Stromal cell of bone marrow (primary cell): ENCODE measurements at regions not wholly inside any gene's neighbourhood (a gene's known extent, or its start where the extent isn't known, plus 50 kb on each side); places are given as distances from the start of the nearest gene placed in this dataset.
"Not testable (repeated sequence)": the region's sequence is repeated elsewhere in the genome, so short reads cannot be mapped to it uniquely, and the experiment has no call there.

Experiments used
- DNase-seq: peaks from one replicate; pipeline ENCODE4 v3.0.0-alpha.2; 2012; ENCODE audit warnings: low read depth

GRCh38 chr14:83559721-83560120 lies 1970.2 kb upstream of the FLRT2 start:
- DNase-seq: no peak

- DNase-seq: no peak
Observed at GRCh38 chr14:83561261-83561660, 1968.7 kb upstream of the FLRT2 start.

- no peak for DNase-seq
Observed at GRCh38 chr14:83566567-83566966, 1963.4 kb upstream of the FLRT2 start.

GRCh38 chr14:83568141-83568540 lies 1961.8 kb upstream of the FLRT2 start:
- no peak for DNase-seq

- DNase-seq: no peak
Observed at GRCh38 chr14:83575301-83575700, 1954.6 kb upstream of the FLRT2 start.

- no peak for DNase-seq
Observed at GRCh38 chr14:83583201-83583600, 1946.7 kb upstream of the FLRT2 start.

- DNase-seq: no peak
Observed at GRCh38 chr14:83594874-83595273, 1935.1 kb upstream of the FLRT2 start.

GRCh38 chr14:83607682-83608081 lies 1922.3 kb upstream of the FLRT2 start:
- DNase-seq: no peak

- DNase-seq: no peak
Observed at GRCh38 chr14:83611491-83611890, 1918.5 kb upstream of the FLRT2 start.

- DNase-seq: no peak
Observed at GRCh38 chr14:83611906-83612390, 1918.0 kb upstream of the FLRT2 start.

GRCh38 chr14:83614956-83615355 lies 1915.0 kb upstream of the FLRT2 start:
- no peak for DNase-seq

GRCh38 chr14:83624541-83624940 lies 1905.4 kb upstream of the FLRT2 start:
- no peak for DNase-seq

GRCh38 chr14:83632375-83632774 lies 1897.6 kb upstream of the FLRT2 start:
- no peak for DNase-seq

- DNase-seq: no peak
Observed at GRCh38 chr14:83638748-83639504, 1891.0 kb upstream of the FLRT2 start.

- DNase-seq: not testable (repeated sequence)
Observed at GRCh38 chr14:83639505-83639875, 1890.5 kb upstream of the FLRT2 start.

GRCh38 chr14:83646228-83646627 lies 1883.7 kb upstream of the FLRT2 start:
- DNase-seq: no peak

- no peak for DNase-seq
Observed at GRCh38 chr14:83660597-83660996, 1869.3 kb upstream of the FLRT2 start.

- no peak for DNase-seq
Observed at GRCh38 chr14:83664389-83664788, 1865.6 kb upstream of the FLRT2 start.

GRCh38 chr14:83689265-83689664 lies 1840.7 kb upstream of the FLRT2 start:
- no peak for DNase-seq

- DNase-seq: no peak
Observed at GRCh38 chr14:83697099-83697498, 1832.8 kb upstream of the FLRT2 start.

GRCh38 chr14:83702619-83703018 lies 1827.3 kb upstream of the FLRT2 start:
- no peak for DNase-seq

GRCh38 chr14:83706231-83706954 lies 1823.6 kb upstream of the FLRT2 start:
- DNase-seq: no peak

- DNase-seq: no peak
Observed at GRCh38 chr14:83707056-83707455, 1822.9 kb upstream of the FLRT2 start.

- no peak for DNase-seq
Observed at GRCh38 chr14:83709116-83709515, 1820.8 kb upstream of the FLRT2 start.
